ENCODE measurements at regions not wholly inside any gene's neighbourhood (a gene's known extent, or its start where the extent isn't known, plus 50 kb on each side); places are given as distances from the start of the nearest gene placed in this dataset.

- TF ChIP-seq, protein P1, sequence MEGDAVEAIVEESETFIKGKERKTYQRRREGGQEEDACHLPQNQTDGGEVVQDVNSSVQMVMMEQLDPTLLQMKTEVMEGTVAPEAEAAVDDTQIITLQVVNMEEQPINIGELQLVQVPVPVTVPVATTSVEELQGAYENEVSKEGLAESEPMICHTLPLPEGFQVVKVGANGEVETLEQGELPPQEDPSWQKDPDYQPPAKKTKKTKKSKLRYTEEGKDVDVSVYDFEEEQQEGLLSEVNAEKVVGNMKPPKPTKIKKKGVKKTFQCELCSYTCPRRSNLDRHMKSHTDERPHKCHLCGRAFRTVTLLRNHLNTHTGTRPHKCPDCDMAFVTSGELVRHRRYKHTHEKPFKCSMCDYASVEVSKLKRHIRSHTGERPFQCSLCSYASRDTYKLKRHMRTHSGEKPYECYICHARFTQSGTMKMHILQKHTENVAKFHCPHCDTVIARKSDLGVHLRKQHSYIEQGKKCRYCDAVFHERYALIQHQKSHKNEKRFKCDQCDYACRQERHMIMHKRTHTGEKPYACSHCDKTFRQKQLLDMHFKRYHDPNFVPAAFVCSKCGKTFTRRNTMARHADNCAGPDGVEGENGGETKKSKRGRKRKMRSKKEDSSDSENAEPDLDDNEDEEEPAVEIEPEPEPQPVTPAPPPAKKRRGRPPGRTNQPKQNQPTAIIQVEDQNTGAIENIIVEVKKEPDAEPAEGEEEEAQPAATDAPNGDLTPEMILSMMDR (IDR thresholded peaks at IDR 0.05) = no peak
- TF ChIP-seq POLR2A (IDR thresholded peaks at IDR 0.05) = no peak
Observed at GRCh38 chr1:191687721-191688120, 470.5 kb upstream of the RGS18 start.
